ENCODE measurements at regions not wholly inside any gene's neighbourhood (a gene's known extent, or its start where the extent isn't known, plus 50 kb on each side); places are given as distances from the start of the nearest gene placed in this dataset.

DNA sequence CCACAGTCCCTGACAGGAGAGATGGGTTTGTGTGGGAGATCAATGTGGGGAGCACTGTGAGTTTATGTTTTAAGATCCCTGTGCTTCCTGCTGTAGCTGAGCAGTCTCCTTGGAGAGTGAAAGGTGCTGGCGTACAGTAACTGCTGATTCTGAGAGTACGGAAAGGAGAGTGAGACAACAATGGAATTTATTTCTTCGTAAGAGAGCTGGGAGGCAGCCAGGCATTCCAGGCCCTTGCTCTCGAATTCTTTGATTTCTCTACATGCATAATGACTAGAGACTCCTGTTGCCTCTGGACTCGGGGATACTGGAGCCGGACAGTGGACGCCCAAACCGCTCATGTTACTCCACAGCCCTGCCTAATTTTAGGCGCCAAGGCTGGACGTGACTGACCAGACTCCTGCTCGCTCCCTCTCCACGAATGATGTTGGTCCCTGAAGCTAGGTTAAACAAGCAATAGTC lies 131.0 kb upstream of the PHACTR1 start:
- no peak for DNase-seq (ENCODE audit: low spot score)

DNA sequence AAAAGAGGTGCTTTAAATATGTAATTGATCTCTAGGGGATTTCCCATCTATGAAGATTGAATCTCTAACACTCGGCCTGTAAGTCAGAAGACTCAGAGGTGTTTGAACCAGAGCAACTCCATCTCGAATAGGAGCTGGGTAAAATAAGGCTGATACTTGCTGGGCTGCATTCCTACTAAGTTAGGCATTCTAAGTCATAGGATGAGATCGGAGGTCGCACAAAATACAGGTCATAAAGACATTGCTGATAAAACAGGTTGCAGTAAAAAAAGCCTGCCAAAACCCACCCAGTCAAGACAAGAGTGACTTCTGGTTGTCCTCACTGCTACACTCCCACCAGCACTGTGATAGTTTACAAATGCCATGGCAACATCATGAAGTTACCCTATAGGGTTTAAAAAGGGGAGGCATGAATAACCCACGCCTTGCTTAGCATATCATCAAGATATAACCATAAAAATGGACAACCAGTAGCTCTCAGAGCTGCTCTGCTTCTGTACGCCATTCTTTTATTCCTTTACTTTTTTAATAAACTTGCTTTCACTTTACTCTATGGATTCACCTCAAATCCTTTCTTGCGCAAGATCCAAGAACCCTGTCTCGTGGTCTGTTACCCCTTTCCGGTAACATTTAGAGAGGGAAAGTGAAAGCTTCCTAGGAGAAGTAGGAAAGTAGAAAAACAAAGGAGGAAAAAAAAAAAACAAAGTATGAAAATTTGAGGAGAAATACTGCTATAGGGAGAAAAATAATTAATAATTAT lies 129.7 kb upstream of the PHACTR1 start:
- DNase-seq (ENCODE audit: low spot score) = no peak

DNA sequence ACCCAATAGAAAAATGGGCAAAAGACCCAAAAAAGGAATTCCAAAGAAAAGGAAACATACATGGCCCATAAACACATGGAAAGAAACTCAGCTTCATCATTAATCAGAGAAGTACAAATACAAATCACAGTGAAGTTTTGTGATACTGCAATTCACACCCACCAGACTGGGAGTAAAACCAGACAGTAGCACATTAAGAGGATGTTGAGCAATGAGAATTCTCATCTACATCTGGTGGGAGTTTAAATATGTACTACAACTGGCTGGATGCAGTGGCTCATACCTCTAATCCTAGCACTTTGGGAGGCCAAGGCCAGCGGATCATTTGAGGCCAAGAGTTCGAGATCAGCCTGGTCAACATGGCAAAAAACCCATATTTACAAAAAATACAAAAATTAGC lies 125.7 kb upstream of the PHACTR1 start:
- DNase-seq (ENCODE audit: low spot score) = no peak

DNA sequence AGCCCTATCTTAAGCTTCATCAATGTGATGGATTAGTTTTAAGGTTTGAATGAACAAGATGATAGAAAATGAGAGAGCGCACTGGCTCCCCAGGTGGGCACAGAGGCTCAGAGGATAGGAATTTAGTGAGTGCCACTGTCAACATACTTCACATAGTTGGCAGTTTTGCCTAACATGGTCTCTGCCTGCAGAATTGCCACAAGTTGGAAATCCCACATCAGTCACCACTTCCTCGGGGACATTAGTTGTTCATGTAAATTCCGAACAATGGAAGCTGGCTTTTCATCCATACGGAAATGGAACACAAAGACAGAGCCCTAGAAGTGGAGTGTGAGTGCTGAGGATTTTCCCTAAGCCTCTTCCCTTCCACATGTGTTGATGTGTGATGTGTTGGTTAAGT lies 123.9 kb upstream of the PHACTR1 start:
- DNase-seq (ENCODE audit: low spot score) = no peak

DNA sequence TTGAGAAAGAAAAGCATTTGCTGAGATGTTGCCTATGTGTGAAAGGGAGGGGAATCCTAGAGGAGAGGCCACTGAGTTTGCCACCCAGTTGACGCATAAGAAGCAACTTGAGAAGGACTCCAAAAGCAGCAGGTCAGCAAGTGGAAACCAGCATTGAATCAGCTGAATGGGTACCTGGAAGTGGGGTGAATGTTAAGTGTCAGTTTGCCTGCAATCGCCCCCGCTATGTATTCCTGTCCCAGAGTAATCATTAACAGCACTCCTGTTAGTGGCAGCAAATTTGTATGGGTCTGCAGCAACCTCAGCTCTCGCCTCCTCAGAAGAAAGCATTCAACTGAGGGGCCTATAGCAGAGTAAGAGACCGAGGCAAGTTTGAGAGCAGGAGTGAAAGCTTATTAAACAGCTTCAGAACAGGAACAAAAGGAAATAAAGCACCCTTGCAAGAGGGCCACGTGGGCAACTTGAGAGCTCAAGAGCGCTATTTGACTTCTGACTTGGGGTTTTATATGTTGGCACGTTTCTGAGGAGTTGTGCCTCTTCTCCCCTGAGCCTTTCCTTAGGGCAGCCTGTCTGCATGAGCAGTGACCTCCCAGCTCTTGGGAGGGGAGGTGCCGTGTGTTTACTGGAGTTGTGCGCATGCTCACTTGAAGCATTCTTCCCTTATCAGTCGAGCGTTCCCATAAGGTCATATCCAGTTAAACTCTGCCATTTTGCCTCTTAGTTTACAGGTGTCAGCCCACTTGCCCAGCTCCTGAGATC lies 122.6 kb upstream of the PHACTR1 start:
- no peak for DNase-seq (ENCODE audit: low spot score)

DNA sequence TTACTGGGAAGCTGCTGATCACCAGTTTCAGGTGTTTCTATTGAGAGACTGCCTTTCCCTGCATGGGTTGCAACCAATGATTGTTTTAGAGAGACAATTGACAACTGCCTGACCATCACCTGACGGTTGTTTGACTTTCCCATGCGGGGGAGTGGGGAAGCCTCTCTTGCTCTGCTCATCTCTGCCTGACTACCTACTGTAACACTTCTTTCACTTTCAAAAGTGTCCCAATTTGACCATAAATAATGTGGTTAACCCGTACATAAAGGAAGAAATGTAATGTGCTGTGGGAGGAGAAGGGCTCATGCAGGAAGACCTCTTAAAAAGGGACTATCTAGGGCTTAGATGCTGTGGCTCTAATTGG lies 122.1 kb upstream of the PHACTR1 start:
- no peak for DNase-seq (ENCODE audit: low spot score)

DNA sequence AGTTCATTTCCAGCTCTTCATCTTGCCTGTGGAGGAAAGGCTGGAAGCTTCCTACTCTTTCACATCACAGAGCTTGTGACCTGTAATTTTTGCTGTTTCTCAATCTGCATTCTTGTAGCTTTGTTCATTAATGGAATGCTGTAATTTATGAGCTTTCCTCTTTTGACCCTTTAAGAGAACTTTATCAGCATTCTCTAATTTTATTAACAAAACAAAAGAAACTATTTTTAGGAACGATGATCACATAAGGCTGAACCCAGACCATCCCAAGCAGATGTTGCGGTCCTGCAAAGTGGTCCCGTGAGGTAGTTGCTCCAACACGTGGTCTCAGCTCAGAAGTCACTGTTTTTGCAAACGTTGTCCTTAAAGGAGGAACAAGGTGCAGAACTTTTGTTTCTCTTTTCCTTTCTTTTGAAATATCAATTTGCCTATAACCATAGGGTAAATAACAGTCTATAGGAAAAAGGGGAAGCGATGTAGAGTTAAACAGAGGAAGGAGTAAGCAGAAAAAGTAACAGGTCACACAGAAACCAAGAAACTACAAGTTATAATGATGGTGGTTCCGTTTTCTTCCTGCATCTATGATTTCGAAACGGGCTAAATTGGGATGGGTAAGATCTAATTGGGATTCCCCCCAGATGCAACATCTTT lies 121.3 kb upstream of the PHACTR1 start:
- no peak for DNase-seq (ENCODE audit: low spot score)

DNA sequence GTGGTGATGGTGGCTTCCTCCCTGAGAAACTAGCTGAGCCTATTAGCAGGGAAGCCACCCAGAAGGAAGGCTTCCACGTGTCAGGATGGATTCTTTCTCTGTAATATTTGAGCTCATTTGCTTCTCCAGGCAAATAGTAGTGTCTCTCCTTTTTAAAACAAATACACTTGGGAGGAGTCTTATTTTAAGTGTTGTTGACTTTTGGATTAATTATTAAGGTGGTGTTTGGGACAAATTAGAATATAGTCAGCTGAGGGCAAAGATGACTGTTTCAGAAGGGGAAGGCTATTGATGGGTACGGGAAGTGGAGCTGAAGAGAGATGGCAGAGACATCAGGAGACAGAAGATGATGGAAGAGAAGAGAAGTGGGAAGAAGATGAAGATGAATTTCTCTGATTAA lies 119.8 kb upstream of the PHACTR1 start:
- DNase-seq (ENCODE audit: low spot score) = no peak

DNA sequence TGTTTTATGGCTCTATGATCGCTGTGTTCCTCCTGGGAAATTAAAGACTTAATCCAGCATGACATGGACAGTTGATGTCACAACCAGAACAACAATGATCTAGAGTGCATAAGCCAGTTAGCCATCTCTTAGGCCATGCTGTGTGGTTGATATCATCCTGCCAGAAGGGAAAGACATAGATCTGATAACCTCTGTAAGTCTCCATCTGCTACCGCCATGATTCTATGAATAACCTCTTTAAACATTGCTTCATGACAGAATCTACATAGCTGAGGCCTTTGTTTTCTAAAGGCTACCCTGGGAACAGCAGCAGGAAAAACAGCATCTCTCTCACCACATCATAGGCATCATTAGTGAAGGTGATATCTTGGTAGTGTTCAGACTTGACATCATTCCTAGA lies 117.6 kb upstream of the PHACTR1 start:
- no peak for DNase-seq (ENCODE audit: low spot score)

DNA sequence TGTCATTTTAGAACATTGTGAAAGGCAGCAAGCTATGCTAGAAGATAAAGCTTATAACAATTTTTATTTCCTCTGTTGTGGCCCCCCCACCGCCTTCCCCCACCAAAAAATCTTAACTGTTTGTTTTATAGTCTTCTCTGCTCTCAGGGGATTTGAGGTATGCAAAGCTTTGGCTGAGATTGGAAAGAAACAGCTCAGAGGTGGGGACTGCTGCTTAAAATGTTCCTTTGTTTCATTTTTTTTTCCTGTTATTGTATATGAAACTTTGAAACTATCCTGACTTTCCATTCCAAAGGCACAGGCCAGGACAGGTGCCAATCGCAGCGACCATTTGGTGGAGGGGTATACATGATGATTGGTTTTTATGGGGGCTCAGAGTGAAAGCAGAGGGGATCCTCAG lies 114.7 kb upstream of the PHACTR1 start:
- DNase-seq (ENCODE audit: low spot score) = no peak

DNA sequence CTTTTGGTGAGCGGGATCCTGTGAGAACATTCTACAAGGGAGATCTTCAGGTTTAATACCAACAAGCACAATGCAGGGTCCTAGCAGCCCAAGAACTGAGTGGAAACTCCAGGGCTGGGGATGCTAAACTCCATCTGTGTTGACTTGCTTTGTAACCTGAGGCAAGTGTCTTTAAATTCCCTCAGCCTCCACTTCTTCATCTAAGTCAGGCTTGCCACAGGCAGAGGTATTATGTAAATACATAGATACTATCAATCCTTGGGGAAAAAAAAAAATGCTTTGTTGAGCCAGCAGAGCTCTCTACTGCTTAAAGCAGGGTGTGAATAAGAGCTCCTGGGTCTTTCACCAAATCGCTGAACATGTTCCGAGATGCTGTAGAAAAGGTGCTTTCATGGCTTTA lies 114.2 kb upstream of the PHACTR1 start:
- no peak for DNase-seq (ENCODE audit: low spot score)

DNA sequence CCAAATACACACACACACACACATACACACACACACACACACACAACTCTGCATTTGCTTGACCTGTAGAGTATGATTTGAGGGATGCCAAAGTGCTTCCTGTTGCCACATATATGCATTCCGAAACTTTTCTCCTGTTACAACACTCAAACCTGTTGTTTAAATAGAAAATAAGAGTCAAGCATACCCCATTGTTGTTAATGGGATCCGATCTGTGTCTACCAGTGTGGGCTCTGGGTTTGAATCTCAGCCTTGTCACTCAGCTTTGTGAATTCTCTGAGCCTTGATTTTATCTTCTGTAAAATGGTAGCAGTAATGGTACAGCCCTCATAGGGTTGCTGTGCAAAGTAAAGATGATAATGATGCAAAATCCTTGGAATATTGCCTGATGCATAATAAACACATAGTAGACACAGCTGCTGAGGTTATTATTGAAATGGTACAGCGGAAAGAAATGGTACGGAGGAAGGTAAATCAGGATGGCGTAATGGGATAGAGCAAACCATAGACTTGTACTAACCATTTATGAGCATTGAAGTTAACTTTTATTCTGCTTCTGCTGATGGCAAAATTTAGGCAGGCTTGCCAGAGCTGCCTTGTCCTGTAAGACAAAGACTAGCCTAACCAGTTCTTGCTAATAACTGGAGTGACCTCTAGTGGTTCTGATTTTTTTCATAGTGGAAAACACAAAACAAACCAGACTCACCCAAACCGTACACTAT lies 113.5 kb upstream of the PHACTR1 start:
- DNase-seq (ENCODE audit: low spot score) = peak; percentile 31

DNA sequence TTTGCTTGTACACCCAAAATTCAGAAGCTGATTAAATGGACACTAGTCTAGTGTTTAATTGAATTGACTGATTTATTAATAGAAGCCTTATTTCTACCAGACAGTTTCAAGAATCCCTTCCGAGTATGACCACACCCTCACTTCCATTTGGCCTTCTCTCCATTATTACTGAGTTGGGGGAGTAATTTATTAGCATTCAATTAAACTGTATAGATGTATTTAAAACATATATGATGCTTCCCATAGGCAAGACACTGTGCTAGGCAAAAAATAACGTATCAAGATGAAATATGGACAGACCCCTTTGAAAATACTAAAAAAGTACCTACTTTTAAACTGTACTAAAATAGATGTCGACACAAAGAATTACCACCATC lies 112.9 kb upstream of the PHACTR1 start:
- DNase-seq (ENCODE audit: low spot score) = no peak

DNA sequence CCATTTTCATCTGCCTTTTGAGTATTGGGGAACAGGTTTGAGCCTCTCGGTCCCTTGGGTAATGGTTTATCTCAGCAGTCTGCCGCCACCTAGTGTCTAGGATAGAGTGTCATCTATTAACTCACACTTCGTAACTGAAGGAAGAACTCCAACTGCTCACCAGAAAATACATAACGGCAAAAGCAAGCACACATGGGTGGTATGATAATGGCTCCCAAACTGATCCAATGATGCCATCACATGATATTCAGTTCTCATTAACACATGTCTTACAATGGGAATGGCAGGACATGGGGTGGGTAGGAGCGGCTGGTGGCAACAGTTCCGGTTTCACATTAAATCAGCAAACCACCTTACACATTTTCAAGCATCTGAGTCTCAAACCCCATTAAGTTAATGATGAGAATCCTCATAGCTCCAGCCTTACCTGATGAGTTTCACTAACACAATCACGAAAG lies 110.7 kb upstream of the PHACTR1 start:
- DNase-seq (ENCODE audit: low spot score) = peak; percentile 81

DNA sequence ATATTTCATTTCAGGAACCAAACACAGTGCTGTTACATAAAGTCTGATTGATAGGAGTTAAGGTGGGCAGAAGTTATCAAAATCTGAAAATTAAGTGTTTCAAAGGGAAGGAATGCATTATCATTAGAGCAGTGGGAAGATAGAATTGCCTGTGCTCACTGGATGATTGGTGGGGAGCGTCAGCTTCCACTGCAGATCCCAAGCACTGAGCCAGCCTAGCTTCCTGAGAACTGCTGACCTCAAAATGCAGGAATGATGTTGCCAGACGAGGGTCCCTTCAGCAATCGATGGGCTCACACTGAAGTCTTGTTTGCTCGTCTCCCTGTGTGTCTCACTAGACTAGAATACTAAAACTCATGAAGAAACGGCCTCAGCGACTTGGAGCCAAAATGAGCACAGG lies 110.0 kb upstream of the PHACTR1 start:
- DNase-seq (ENCODE audit: low spot score) = no peak

DNA sequence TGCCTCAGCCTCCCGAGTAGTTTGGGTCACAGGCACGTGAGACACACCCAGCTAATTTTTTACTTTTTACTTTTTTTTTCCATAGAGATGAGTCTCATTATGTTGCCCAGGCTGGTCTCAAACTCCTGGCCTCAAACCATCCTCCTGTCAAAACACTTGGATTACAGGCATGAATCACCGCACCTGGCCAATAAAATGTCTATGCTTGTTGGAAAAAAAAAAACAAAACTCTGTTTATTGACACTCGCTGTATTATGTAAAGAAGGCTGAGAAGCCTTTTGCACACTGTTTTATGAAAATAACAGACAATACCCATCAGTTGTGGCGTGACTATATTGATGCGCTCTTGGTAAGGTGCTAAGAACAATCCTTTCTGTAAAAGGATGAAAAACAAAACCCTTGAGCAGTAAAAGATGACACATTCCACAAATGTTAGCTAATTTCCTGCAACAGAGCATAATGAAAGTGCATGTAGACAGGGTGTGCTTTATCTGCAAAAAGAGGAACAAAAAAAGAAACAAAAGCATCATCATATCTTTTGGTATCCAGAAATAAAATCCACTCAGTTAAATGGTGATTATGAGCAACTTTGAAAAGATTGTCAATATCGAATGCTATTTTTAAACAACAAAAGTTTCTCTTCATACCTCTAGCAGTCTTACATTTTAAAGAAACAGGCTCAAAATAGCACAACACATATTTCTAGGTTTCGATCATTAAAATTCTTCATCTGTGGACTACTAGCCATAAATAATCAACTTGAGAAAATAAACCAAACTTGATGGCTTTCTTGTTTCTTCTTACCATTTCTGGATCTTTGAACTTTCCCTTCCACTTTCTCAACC lies 108.3 kb upstream of the PHACTR1 start:
- DNase-seq (ENCODE audit: low spot score) = peak; percentile 34

DNA sequence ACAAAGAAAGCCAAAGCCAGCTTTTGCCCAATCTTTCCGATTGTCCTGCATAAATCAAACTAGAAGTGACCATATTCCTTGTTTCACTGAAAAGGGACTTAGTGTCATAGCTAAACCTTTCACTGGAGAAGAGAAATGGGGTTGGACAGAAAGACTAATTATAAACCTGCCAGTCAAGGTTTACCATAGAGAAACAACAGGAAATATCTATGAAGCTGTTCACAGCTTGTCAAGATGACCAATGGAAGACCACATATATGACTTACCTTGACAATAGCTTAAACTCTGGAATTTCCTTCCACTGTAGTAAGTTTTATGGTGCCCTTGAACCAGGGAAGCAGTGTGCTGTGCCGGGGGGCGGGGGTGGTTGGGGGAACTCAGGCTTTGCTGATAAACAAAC lies 107.7 kb upstream of the PHACTR1 start:
- DNase-seq (ENCODE audit: low spot score) = no peak

DNA sequence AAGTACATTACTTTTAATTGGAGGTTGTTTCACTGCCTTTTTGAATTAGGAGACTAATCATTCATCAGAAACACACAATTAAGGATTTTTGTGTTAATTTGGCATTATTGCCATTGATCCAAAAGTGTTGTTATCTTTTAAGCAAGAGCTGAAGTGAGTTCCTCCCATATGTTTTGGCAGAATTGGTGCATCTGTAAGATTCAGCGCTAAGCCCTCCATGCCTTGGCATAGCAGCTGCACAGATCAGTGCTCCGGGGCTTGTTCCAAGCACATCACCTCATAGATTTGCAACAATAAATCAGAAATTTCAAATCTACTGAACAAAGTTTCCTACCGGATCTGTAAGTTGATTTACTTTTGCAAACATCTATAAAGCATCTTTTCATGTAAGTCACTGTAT lies 106.8 kb upstream of the PHACTR1 start:
- no peak for DNase-seq (ENCODE audit: low spot score)

DNA sequence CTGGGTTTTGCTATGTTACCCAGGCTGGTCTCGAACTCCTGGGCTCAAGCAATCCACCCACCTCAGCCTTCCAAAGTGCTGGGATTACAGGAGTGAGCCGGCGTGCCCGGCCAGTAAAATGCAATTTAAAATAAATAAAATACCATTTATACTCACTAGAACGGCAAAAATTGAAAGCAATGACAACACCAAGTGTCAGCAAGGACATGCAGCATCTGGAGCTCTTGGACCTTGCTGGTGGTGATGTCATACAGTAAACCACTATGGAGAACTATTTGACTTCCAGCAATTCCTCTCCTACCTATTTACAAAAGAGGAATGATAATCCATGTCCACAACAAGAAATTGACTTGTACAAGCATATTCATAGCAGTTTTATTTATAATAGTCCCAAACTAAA lies 105.7 kb upstream of the PHACTR1 start:
- DNase-seq (ENCODE audit: low spot score) = no peak

DNA sequence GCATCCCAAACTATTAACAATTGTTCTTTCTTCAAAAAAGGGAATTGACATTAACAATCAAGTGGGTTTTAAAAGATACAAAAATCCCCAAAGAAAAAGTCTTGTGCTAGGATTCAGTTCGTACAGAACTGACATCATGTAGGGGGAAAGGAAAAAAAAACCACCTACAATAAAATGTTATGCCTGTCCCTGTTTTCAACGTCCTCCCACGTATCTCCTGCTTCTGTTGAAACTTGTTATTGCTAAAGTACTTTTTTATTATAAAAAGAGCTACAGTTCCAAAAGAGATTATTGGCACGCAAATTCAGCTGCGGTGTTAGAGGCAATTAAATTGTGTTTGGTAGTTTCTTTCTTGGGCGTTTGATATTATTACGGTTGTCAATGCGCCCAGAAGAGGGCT lies 102.8 kb upstream of the PHACTR1 start:
- peak; percentile 53 for DNase-seq (ENCODE audit: low spot score)

DNA sequence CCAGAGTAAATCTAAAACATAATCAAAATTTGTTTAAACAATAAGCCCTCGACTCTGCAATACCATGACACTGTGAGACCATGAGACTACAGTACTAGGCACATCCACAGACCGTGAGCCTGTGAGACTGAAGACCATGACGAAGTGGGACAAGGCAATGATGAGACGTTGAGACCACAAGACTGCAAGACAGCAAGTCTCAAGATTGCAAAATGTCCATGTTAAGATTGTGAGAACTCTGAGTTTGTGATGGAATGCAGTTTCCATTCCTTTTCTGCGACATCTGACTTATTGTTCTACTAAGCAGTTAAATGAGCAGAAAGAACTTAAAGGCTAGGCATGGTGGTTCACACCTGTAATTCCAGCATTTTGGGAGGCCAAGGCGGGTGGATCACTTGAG lies 102.1 kb upstream of the PHACTR1 start:
- no peak for DNase-seq (ENCODE audit: low spot score)

DNA sequence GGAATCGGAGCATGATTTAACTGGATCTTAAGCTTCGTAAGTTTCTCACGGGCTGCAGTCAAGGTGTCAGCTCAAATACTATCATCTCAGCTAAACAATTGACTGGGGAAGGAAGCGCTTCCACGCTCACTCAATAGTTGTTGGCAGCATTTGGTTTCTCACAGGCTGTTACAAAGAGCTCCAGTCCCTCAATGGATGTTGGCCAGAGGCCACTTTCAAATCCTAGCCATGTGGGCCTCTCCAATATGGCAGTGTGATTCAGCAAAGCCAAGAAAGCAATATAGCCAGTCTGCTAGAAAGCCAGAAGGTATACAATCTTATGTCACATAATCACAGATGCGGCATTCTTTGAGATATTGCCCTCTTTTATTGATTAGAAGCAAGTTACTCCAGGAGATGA lies 98.3 kb upstream of the PHACTR1 start:
- DNase-seq (ENCODE audit: low spot score) = no peak
